OCI-LY7 (cell line): ENCODE measurements at regions not wholly inside any gene's neighbourhood (a gene's known extent, or its start where the extent isn't known, plus 50 kb on each side); places are given as distances from the start of the nearest gene placed in this dataset.

Experiments used
- BruUV-seq: library from RNA; stranded (reverse); fragments of 400-500 nt; replicated peaks from 2 replicates; lab custom pipeline; 2021; lab: Mats Ljungman, UMichigan
- CTCF ChIA-PET: fragments of 300-600 bp; sonication (Branson Sonifier 250); formaldehyde crosslinking; loops from one replicate; lab custom pipeline; 2022; ENCODE audit warnings: antibody characterized with exemption; ENCODE audit not compliant: unreplicated experiment; lab: Charles Lee
- POLR2A ChIA-PET: fragments of 300-600 bp; sonication (Branson Sonifier 250); formaldehyde crosslinking; loops from one replicate; lab custom pipeline; 2022; ENCODE audit warnings: antibody characterized with exemption; lab: Charles Lee
- DNase-seq: peaks from one replicate; pipeline ENCODE4 v3.0.0-alpha.2; 2015; ENCODE audit warnings: low spot score
- H2AFZ ChIP-seq: fragments of 200-600 bp; sonication (generic), shearing (Covaris generic); 2 replicates; pipeline ENCODE4 v1.6.1; 2014; ENCODE audit warnings: mild to moderate bottlenecking, antibody characterized with exemption, low read length, moderate library complexity
- H3K27ac ChIP-seq: fragments of 200-600 bp; sonication (generic); 2 replicates; pipeline ENCODE4 v1.5.1; 2014; ENCODE audit warnings: mixed run types, low read depth, mild to moderate bottlenecking, moderate library complexity, low read length, inconsistent platforms; ENCODE audit not compliant: poor library complexity, severe bottlenecking
- H3K36me3 ChIP-seq: fragments of 200-600 bp; sonication (generic); 2 replicates; pipeline ENCODE4 v1.6.1; 2014; ENCODE audit warnings: mild to moderate bottlenecking, antibody characterized with exemption, low read length, moderate library complexity, mixed read lengths; ENCODE audit not compliant: insufficient read depth
- H3K4me1 ChIP-seq: fragments of 200-600 bp; sonication (generic); 2 replicates; pipeline ENCODE4 v1.5.1; 2014; ENCODE audit warnings: mild to moderate bottlenecking, low read length; ENCODE audit not compliant: insufficient read depth, poor library complexity, severe bottlenecking
- H3K4me2 ChIP-seq: fragments of 200-600 bp; sonication (generic); 2 replicates; pipeline ENCODE4 v1.6.1; 2014; ENCODE audit warnings: mild to moderate bottlenecking, low read length
- H3K4me3 ChIP-seq: fragments of 200-600 bp; sonication (generic); 2 replicates; pipeline ENCODE4 v1.5.1; 2014; ENCODE audit warnings: mild to moderate bottlenecking, low read depth, low read length; ENCODE audit not compliant: poor library complexity, severe bottlenecking
- H3K79me2 ChIP-seq: fragments of 200-600 bp; sonication (generic); 2 replicates; pipeline ENCODE4 v1.6.1; 2016; ENCODE audit warnings: low read depth, mild to moderate bottlenecking, low read length, moderate library complexity, mixed read lengths; ENCODE audit not compliant: insufficient read depth
- H3K9me2 ChIP-seq: fragments of 200-600 bp; sonication (generic); 2 replicates; pipeline ENCODE4 v1.6.1; 2016; ENCODE audit warnings: mild to moderate bottlenecking, low read length, mixed read lengths; ENCODE audit not compliant: insufficient read depth
- H3K9me3 ChIP-seq: fragments of 200-600 bp; sonication (generic); 2 replicates; pipeline ENCODE4 v1.6.1; 2014; ENCODE audit warnings: mild to moderate bottlenecking, mixed run types, low read length, mixed read lengths
- H4K20me1 ChIP-seq: fragments of 200-600 bp; sonication (generic); 2 replicates; pipeline ENCODE4 v1.6.1; 2014; ENCODE audit warnings: mild to moderate bottlenecking, antibody characterized with exemption, low read length, moderate library complexity, mixed read lengths; ENCODE audit not compliant: insufficient read depth
- CTCF ChIP-seq: fragments of 200-600 bp; sonication (generic); conservative IDR thresholded peaks from 2 replicates; pipeline ENCODE4 v1.5.1; 2014; ENCODE audit warnings: mild to moderate bottlenecking, antibody characterized with exemption, low read length, moderate library complexity, mixed read lengths
- EZH2phosphoT487 ChIP-seq: fragments of 200-600 bp; sonication (generic); IDR thresholded peaks from 2 replicates; pipeline ENCODE4 v1.6.1; 2018; ENCODE audit warnings: low read depth, borderline replicate concordance, mild to moderate bottlenecking, mixed run types, antibody characterized with exemption, low read length, moderate library complexity, mixed read lengths
- intact Hi-C: fragments of 100-400 bp; cut with micrococcal nuclease; formaldehyde crosslinking; loops from one replicate; pipeline ENCODE4 v1.10.0; 2022; ENCODE audit not compliant: unreplicated experiment

- H3K36me3 ChIP-seq = no peaks in the 10 kb centered on the region
- H3K9me2 ChIP-seq = no peaks in the 10 kb centered on the region
- no peaks in the 10 kb centered on the region for H3K9me3 ChIP-seq
- no peak for DNase-seq
- H3K4me2 ChIP-seq = no peak overlapping the region
- CTCF ChIA-PET = no interaction called here
- H3K4me1 ChIP-seq = no peaks in the 10 kb centered on the region
- no peaks in the 10 kb centered on the region for H4K20me1 ChIP-seq
- POLR2A ChIA-PET = no interaction called here
- no peak overlapping the region for H3K4me3 ChIP-seq
- intact Hi-C loops = no loop called here
- no peak overlapping the region for H3K27ac ChIP-seq
- no peak overlapping the region for H2AFZ ChIP-seq
- no TSS peak for BruUV-seq
- H3K79me2 ChIP-seq = no peaks in the 10 kb centered on the region
- TF ChIP-seq EZH2phosphoT487 = no peak
- TF ChIP-seq CTCF = no peak
Observed at GRCh38 chr6:138681627-138682026, 91.9 kb upstream of the CCDC28A start.

GRCh38 chr6:138682704-138683527 is 90.7 kb upstream of the CCDC28A start:
- POLR2A ChIA-PET = no interaction called here
- intact Hi-C loops = no loop called here
- no TSS peak for BruUV-seq
- Histone ChIP-seq H3K9me3 (no peaks in the 10 kb centered on the region), H4K20me1 (no peaks in the 10 kb centered on the region), H3K4me2 (no peak overlapping the region), H2AFZ (no peak overlapping the region), H3K9me2 (no peaks in the 10 kb centered on the region), H3K4me1 (no peaks in the 10 kb centered on the region), H3K4me3 (no peak overlapping the region), H3K36me3 (no peaks in the 10 kb centered on the region), H3K79me2 (no peaks in the 10 kb centered on the region), H3K27ac (no peak overlapping the region)
- TF ChIP-seq EZH2phosphoT487 (no peak), CTCF (no peak)
- CTCF ChIA-PET = no interaction called here
- no peak for DNase-seq

- ChIA-PET POLR2A (interaction anchor here (1.4 kb wide), 1 partner anchor 13 kb away, joined by 5 read pairs; no protein-coding TSS in a partner anchor), CTCF (no interaction called here)
- no peaks in the 10 kb centered on the region for H3K4me1 ChIP-seq
- no peak overlapping the region for H3K27ac ChIP-seq
- H3K9me2 ChIP-seq = no peaks in the 10 kb centered on the region
- no peaks in the 10 kb centered on the region for H3K36me3 ChIP-seq
- H3K79me2 ChIP-seq = no peaks in the 10 kb centered on the region
- BruUV-seq = no TSS peak
- H3K4me2 ChIP-seq = no peak overlapping the region
- no peak for DNase-seq
- H2AFZ ChIP-seq = no peak overlapping the region
- no peaks in the 10 kb centered on the region for H4K20me1 ChIP-seq
- no peaks in the 10 kb centered on the region for H3K9me3 ChIP-seq
- TF ChIP-seq EZH2phosphoT487 = no peak
- no peak for TF ChIP-seq CTCF
- no peak overlapping the region for H3K4me3 ChIP-seq
- intact Hi-C loops = no loop called here
Observed at GRCh38 chr6:138685257-138685656, 88.3 kb upstream of the CCDC28A start.
